Smooth muscle cell (in vitro differentiated cells): ENCODE measurements at regions not wholly inside any gene's neighbourhood (a gene's known extent, or its start where the extent isn't known, plus 50 kb on each side); places are given as distances from the start of the nearest gene placed in this dataset.
"Not testable (repeated sequence)": the region's sequence is repeated elsewhere in the genome, so short reads cannot be mapped to it uniquely, and the experiment has no call there.

ENCODE experiments used
- DNase-seq: peaks from one replicate; lab custom pipeline; 2025; ENCODE audit not compliant: unreplicated experiment; lab: John Stamatoyannopoulos, UW
- H2AFZ ChIP-seq: fragments of 200-600 bp; sonication (generic); 2 replicates; pipeline ENCODE4 v1.6.0; 2016; ENCODE audit warnings: antibody characterized with exemption, low read depth, mild to moderate bottlenecking
- H3F3A ChIP-seq: fragments of 200-600 bp; sonication (generic); 2 replicates; pipeline ENCODE4 v1.6.0; 2017; ENCODE audit warnings: antibody characterized with exemption, low read depth
- H3K27ac ChIP-seq: fragments of 200-600 bp; sonication (generic); 2 replicates; pipeline ENCODE4 v1.5.1; 2016; ENCODE audit warnings: low read depth, mild to moderate bottlenecking
- H3K27me3 ChIP-seq: fragments of 200-600 bp; sonication (generic); 2 replicates; pipeline ENCODE4 v1.6.1; 2016; ENCODE audit warnings: low read depth, mild to moderate bottlenecking
- H3K36me3 ChIP-seq: fragments of 200-600 bp; sonication (generic); 2 replicates; pipeline ENCODE4 v1.5.1; 2016; ENCODE audit warnings: low read depth
- H3K4me1 ChIP-seq: fragments of 200-600 bp; sonication (generic); 2 replicates; pipeline ENCODE4 v1.5.1; 2016; ENCODE audit warnings: low read depth
- H3K4me2 ChIP-seq: fragments of 200-600 bp; sonication (generic); 2 replicates; pipeline ENCODE4 v1.6.0; 2016; ENCODE audit warnings: mild to moderate bottlenecking
- H3K4me3 ChIP-seq: fragments of 200-600 bp; sonication (generic); 2 replicates; pipeline ENCODE4 v1.5.1; 2016; ENCODE audit warnings: mild to moderate bottlenecking
- H3K79me2 ChIP-seq: fragments of 200-600 bp; sonication (generic); 2 replicates; pipeline ENCODE4 v1.6.0; 2016; ENCODE audit warnings: low read depth, mild to moderate bottlenecking
- H3K9ac ChIP-seq: fragments of 200-600 bp; sonication (generic); 2 replicates; pipeline ENCODE4 v1.6.0; 2016; ENCODE audit warnings: low read depth
- H3K9me3 ChIP-seq: fragments of 200-600 bp; sonication (generic); replicated peaks from 2 replicates; pipeline ENCODE4 v1.5.1; 2016; ENCODE audit warnings: low read depth
- H4K20me1 ChIP-seq: fragments of 200-600 bp; sonication (generic); 2 replicates; pipeline ENCODE4 v1.6.0; 2016; ENCODE audit warnings: low read depth
- CTCF ChIP-seq: fragments of 200-600 bp; sonication (generic); IDR thresholded peaks from 2 replicates; pipeline ENCODE4 v1.5.1; 2017; ENCODE audit warnings: borderline replicate concordance, mild to moderate bottlenecking, antibody characterized with exemption; ENCODE audit not compliant: insufficient read depth, poor library complexity, severe bottlenecking
- WGBS: methylation state at CpG from one replicate; pipeline ENCODE4 v1.1.7; 2016; ENCODE audit warnings: low lambda C conversion rate; 5-methylcytosine and 5-hydroxymethylcytosine counted together

- Histone ChIP-seq H3K4me1 (no peaks in the 10 kb centered on the region), H3K27me3 (no peaks in the 10 kb centered on the region), H3F3A (no peaks in the 10 kb centered on the region), H3K79me2 (no peaks in the 10 kb centered on the region), H3K36me3 (no peaks in the 10 kb centered on the region), H3K27ac (no peak overlapping the region), H3K4me2 (no peak overlapping the region), H3K9me3 (no peaks in the 10 kb centered on the region), H2AFZ (no peak overlapping the region), H4K20me1 (no peaks in the 10 kb centered on the region), H3K4me3 (no peak overlapping the region), H3K9ac (no peak overlapping the region)
- no peak for TF ChIP-seq CTCF
- no peak for DNase-seq
- 94% methylated on average over 6 of the region's 6 CpGs for WGBS
These were observed 245.6 kb upstream of the KAZN start for GRCh38 chr1:14352897-14353296.

GRCh38 chr1:14361005-14361404 lies 237.5 kb upstream of the KAZN start:
- not testable (repeated sequence) for DNase-seq, H3K27me3 ChIP-seq, H3K4me1 ChIP-seq, H3K9ac ChIP-seq, H3K9me3 ChIP-seq, H3K79me2 ChIP-seq, H4K20me1 ChIP-seq, H3K4me2 ChIP-seq, H3K27ac ChIP-seq, H3K36me3 ChIP-seq, H3F3A ChIP-seq, H3K4me3 ChIP-seq, H2AFZ ChIP-seq
- WGBS, result 53% methylated on average over 6 of the region's 6 CpGs

GRCh38 chr1:14362331-14362730 lies 236.2 kb upstream of the KAZN start:
- Histone ChIP-seq H3K4me1 (no peaks in the 10 kb centered on the region), H3K4me3 (no peak overlapping the region), H3F3A (no peaks in the 10 kb centered on the region), H3K27ac (no peak overlapping the region), H3K9ac (no peak overlapping the region), H3K4me2 (no peak overlapping the region), H3K9me3 (no peaks in the 10 kb centered on the region), H4K20me1 (no peaks in the 10 kb centered on the region), H3K79me2 (no peaks in the 10 kb centered on the region), H3K36me3 (no peaks in the 10 kb centered on the region), H2AFZ (no peak overlapping the region), H3K27me3 (no peaks in the 10 kb centered on the region)
- DNase-seq, result no peak
- no peak for TF ChIP-seq CTCF
- WGBS, result 76% methylated on average over 1 of the region's 1 CpG

- no peak overlapping the region for H3K27ac ChIP-seq
- no peak for TF ChIP-seq CTCF
- H3F3A ChIP-seq, result no peaks in the 10 kb centered on the region
- 59% methylated on average over 5 of the region's 5 CpGs for WGBS
- H3K36me3 ChIP-seq, result no peaks in the 10 kb centered on the region
- no peaks in the 10 kb centered on the region for H3K27me3 ChIP-seq
- no peaks in the 10 kb centered on the region for H3K4me1 ChIP-seq
- no peak overlapping the region for H3K4me3 ChIP-seq
- no peaks in the 10 kb centered on the region for H3K79me2 ChIP-seq
- no peak overlapping the region for H3K4me2 ChIP-seq
- no peaks in the 10 kb centered on the region for H4K20me1 ChIP-seq
- DNase-seq, result no peak
- H2AFZ ChIP-seq, result no peak overlapping the region
- H3K9me3 ChIP-seq, result no peaks in the 10 kb centered on the region
- no peak overlapping the region for H3K9ac ChIP-seq
These were observed 235.4 kb upstream of the KAZN start for GRCh38 chr1:14363036-14363590.
